Liver (tissue), 8 donors: ENCODE measurements at regions not wholly inside any gene's neighbourhood (a gene's known extent, or its start where the extent isn't known, plus 50 kb on each side); places are given as distances from the start of the nearest gene placed in this dataset.

Source experiments
- DNase-seq: peaks from one replicate; pipeline ENCODE4 v3.0.0-alpha.2; 2017; ENCODE audit warnings: low spot score
- H3K27ac ChIP-seq, 2 donors: one replicate each; pipeline ENCODE4 v1.7.0; 2013; ENCODE audit warnings: inconsistent platforms in 2 of 2, low read length in 2 of 2, control low read depth in 1 of 2, low read depth in 1 of 2, mild to moderate bottlenecking in 1 of 2
- H3K27me3 ChIP-seq, 4 donors: one replicate each; pipeline versions ENCODE4 v1.6.1 to v1.7.0; 2013; ENCODE audit warnings: low read length in 3 of 4, inconsistent platforms in 1 of 4, mild to moderate bottlenecking in 1 of 4, moderate library complexity in 1 of 4; ENCODE audit not compliant: control insufficient read depth in 4 of 4, insufficient read depth in 4 of 4
- H3K36me3 ChIP-seq, 4 donors: one replicate each; pipeline versions ENCODE4 v1.6.1 to v1.7.0; 2013; ENCODE audit warnings: low read length in 3 of 4, mild to moderate bottlenecking in 3 of 4, low read depth in 1 of 4, moderate library complexity in 1 of 4; ENCODE audit not compliant: control insufficient read depth in 4 of 4, insufficient read depth in 3 of 4
- H3K4me1 ChIP-seq, 4 donors: one replicate each; pipeline versions ENCODE4 v1.6.1 to v1.7.0; 2013; ENCODE audit warnings: low read length in 3 of 4, mild to moderate bottlenecking in 3 of 4, moderate library complexity in 1 of 4; ENCODE audit not compliant: control insufficient read depth in 4 of 4, insufficient read depth in 4 of 4
- H3K4me3 ChIP-seq, 3 donors: one replicate each; pipeline versions ENCODE4 v1.6.1 to v1.7.0; 2013; ENCODE audit warnings: low read length in 3 of 3, control low read depth in 1 of 3, low read depth in 1 of 3, mild to moderate bottlenecking in 1 of 3
- H3K9ac ChIP-seq, 2 donors: one replicate each; pipeline ENCODE4 v1.7.0; 2013; ENCODE audit warnings: low read length in 2 of 2, mild to moderate bottlenecking in 2 of 2, moderate library complexity in 2 of 2, control low read depth in 1 of 2, low read depth in 1 of 2
- H3K9me3 ChIP-seq, 4 donors: one replicate each; pipeline versions ENCODE4 v1.6.1 to v1.7.0; 2013; ENCODE audit warnings: low read length in 3 of 4; ENCODE audit not compliant: control insufficient read depth in 4 of 4
- EGR1 ChIP-seq, 2 donors: IDR thresholded peaks; 2 replicates each; pipeline ENCODE4 v1.6.1; 2016 to 2018; ENCODE audit warnings: antibody characterized with exemption in 2 of 2, low read depth in 2 of 2
- FOXA1 ChIP-seq: IDR thresholded peaks from 2 replicates; pipeline ENCODE4 v1.6.1; 2016; ENCODE audit warnings: antibody characterized with exemption
- FOXA2 ChIP-seq: IDR thresholded peaks from 2 replicates; pipeline ENCODE4 v1.6.1; 2016; ENCODE audit warnings: antibody characterized with exemption
- GABPA ChIP-seq, 2 donors: IDR thresholded peaks in 1 of 2; conservative IDR thresholded peaks in 1 of 2; 2 replicates each; pipeline ENCODE4 v1.6.1; 2016; ENCODE audit warnings: antibody characterized with exemption in 2 of 2, mild to moderate bottlenecking in 1 of 2, moderate library complexity in 1 of 2
- HNF4A ChIP-seq, 2 donors: conservative IDR thresholded peaks; 2 replicates each; pipeline ENCODE4 v1.6.1; 2016; ENCODE audit warnings: antibody characterized with exemption in 2 of 2, mild to moderate bottlenecking in 2 of 2
- HNF4G ChIP-seq: IDR thresholded peaks from 2 replicates; pipeline ENCODE4 v1.6.1; 2016; ENCODE audit warnings: antibody characterized with exemption
- JUND ChIP-seq, 2 donors: IDR thresholded peaks; 2 replicates each; pipeline ENCODE4 v1.6.1; 2016; ENCODE audit warnings: antibody characterized with exemption in 2 of 2
- NR2F2 ChIP-seq: IDR thresholded peaks from 2 replicates; pipeline ENCODE4 v1.6.1; 2016; ENCODE audit warnings: antibody characterized with exemption
- RAD21 ChIP-seq, 2 donors: IDR thresholded peaks; 2 replicates each; pipeline ENCODE4 v1.6.1; 2016; ENCODE audit warnings: antibody characterized with exemption in 2 of 2, mild to moderate bottlenecking in 2 of 2
- RXRA ChIP-seq, 2 donors: IDR thresholded peaks; 2 replicates each; pipeline ENCODE4 v1.6.1; 2017 to 2018; ENCODE audit warnings: antibody characterized with exemption in 2 of 2, mild to moderate bottlenecking in 1 of 2
- SP1 ChIP-seq: IDR thresholded peaks from 2 replicates; pipeline ENCODE4 v1.6.1; 2018; ENCODE audit warnings: antibody characterized with exemption, mild to moderate bottlenecking
- TAF1 ChIP-seq: conservative IDR thresholded peaks from 2 replicates; pipeline ENCODE4 v1.6.1; 2016; ENCODE audit warnings: antibody characterized with exemption, mild to moderate bottlenecking
- YY1 ChIP-seq: IDR thresholded peaks from 2 replicates; pipeline ENCODE4 v1.6.1; 2016; ENCODE audit warnings: antibody characterized with exemption, mild to moderate bottlenecking
- whole genome bisulfite sequencing: extraction: QIAGEN DNeasy Blood & Tissue Kit; methylation state at CpG from one replicate; pipeline ENCODE4 v1.1.7; 2013; 5-methylcytosine and 5-hydroxymethylcytosine counted together
- TF ChIP-seq, protein P1 (sequence below): IDR thresholded peaks from 2 replicates; pipeline ENCODE4 v1.6.1; 2016; ENCODE audit warnings: antibody characterized with exemption
- TF ChIP-seq, protein P2 (sequence below): IDR thresholded peaks from 2 replicates; pipeline ENCODE4 v1.6.1; 2016; ENCODE audit warnings: antibody characterized with exemption
- TF ChIP-seq, protein P3 (sequence below): fragments of 150-350 bp; IDR thresholded peaks from 2 replicates; pipeline ENCODE4 v1.5.1; 2017; ENCODE audit warnings: improper control_type of control experiment, low read depth, low read length; ENCODE audit not compliant: missing input control
- TF ChIP-seq, protein P4 (sequence below): IDR thresholded peaks from 2 replicates; pipeline ENCODE4 v1.6.1; 2016; ENCODE audit warnings: antibody characterized with exemption
- TF ChIP-seq, protein P5 (sequence below): IDR thresholded peaks from 2 replicates; pipeline ENCODE4 v1.6.1; 2016; ENCODE audit warnings: antibody characterized with exemption, mild to moderate bottlenecking
- donor health status: healthy.
- donor health status: healthy.
- donor health status: healthy.
- donor health status: healthy.
- donor health status: healthy.

DNA sequence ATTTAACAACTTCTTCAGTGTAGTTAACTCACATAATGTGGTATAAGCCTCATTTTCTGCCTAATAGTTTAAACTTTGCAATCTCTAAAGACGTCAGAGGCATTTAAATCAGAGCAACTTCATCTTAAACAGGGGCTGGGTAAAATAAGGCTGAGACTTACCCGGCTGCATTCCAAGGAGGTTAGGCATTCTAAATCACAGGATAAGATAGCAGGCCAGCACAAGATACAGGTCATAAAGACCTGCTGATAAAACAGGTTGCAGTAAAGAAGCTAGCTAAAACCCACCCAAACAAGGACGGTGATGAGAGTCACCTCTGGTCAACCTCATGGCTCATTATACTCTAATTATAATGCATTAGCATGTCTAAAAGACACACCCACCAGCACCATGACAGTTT, 115.6 kb upstream of the PKP2 start:
- no peak overlapping the region for H3K4me3 ChIP-seq
- no peaks in the 10 kb centered on the region for H3K4me1 ChIP-seq
- no peak overlapping the region for H3K9ac ChIP-seq
- no peak for TF ChIP-seq TAF1
- no peak for TF ChIP-seq NR2F2
- TF ChIP-seq FOXA2, result no peak
- TF ChIP-seq, protein P1, sequence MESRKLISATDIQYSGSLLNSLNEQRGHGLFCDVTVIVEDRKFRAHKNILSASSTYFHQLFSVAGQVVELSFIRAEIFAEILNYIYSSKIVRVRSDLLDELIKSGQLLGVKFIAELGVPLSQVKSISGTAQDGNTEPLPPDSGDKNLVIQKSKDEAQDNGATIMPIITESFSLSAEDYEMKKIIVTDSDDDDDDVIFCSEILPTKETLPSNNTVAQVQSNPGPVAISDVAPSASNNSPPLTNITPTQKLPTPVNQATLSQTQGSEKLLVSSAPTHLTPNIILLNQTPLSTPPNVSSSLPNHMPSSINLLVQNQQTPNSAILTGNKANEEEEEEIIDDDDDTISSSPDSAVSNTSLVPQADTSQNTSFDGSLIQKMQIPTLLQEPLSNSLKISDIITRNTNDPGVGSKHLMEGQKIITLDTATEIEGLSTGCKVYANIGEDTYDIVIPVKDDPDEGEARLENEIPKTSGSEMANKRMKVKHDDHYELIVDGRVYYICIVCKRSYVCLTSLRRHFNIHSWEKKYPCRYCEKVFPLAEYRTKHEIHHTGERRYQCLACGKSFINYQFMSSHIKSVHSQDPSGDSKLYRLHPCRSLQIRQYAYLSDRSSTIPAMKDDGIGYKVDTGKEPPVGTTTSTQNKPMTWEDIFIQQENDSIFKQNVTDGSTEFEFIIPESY, result no peak
- TF ChIP-seq HNF4G, result no peak
- H3K9me3 ChIP-seq, result peaks cover 0 to 3% (median 0%) of the 10 kb centered on the region in 4 donors
- DNase-seq, result no peak
- WGBS, result 9% methylated on average over 3 of the region's 3 CpGs
- H3K36me3 ChIP-seq, result no peaks in the 10 kb centered on the region
- H3K27me3 ChIP-seq, result no peaks in the 10 kb centered on the region
- H3K27ac ChIP-seq, result no peak overlapping the region

DNA sequence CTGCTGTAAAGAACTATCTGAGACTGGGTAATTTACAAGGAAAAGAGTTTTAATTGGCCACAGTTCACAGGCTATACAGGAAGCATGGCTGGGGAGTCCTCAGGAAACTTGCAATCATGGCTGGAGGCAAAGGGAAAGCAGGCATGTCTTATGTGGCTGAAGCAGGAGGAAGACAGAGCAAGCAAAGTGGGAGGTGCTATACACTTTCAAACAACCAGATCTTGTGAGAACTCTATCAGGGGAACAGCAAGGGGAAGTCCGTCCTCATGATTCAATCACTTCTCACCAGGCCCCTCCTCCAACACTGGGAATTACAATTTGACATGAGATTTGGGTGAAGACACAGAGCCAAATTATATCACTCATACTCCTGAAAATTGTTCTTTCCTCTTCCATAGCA, 109.5 kb upstream of the PKP2 start:
- Histone ChIP-seq H3K4me3 (no peak overlapping the region), H3K4me1 (no peaks in the 10 kb centered on the region), H3K27me3 (no peaks in the 10 kb centered on the region), H3K27ac (no peak overlapping the region), H3K36me3 (no peaks in the 10 kb centered on the region), H3K9me3 (no peaks in the 10 kb centered on the region), H3K9ac (no peak overlapping the region)
- TF ChIP-seq, protein P1, result no peak
- no peak for TF ChIP-seq NR2F2
- no peak for TF ChIP-seq YY1
- TF ChIP-seq, protein P2, sequence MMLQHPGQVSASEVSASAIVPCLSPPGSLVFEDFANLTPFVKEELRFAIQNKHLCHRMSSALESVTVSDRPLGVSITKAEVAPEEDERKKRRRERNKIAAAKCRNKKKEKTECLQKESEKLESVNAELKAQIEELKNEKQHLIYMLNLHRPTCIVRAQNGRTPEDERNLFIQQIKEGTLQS, result no peak
- TF ChIP-seq EGR1 (IDR thresholded peaks at IDR 0.05; ENCODE audit: low read depth in 2 of 2), result no peak
- no peak for TF ChIP-seq SP1
- TF ChIP-seq RXRA (IDR thresholded peaks at IDR 0.05), result no peak
- TF ChIP-seq JUND (IDR thresholded peaks at IDR 0.05), result no peak
- no peak for TF ChIP-seq FOXA2
- TF ChIP-seq TAF1, result no peak
- no peak for TF ChIP-seq FOXA1
- no peak for DNase-seq
- WGBS, result 51% methylated on average over 1 of the region's 1 CpG

DNA sequence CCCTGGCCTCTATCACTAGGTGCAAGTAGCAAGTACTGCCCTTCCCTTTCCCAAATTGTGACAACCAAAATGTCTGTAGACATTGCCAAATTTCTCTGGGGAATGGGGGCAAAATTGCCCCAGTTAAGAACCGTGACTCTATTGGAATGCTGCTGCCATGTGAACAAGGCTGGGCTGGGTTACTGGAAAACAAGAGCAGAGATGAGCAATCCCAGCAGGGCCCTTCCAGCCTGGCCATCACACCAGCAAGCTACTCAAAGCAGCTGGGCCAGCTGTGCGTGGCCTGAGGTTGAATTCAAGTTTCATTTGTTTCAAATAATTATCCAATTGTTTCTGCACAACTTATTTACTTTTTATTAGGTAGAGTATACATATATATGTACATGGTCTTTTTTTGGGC, 103.4 kb upstream of the PKP2 start:
- Histone ChIP-seq H3K27me3 (peaks cover 0 to 6% (median 0%) of the 10 kb centered on the region in 4 donors), H3K27ac (no peak overlapping the region), H3K36me3 (no peaks in the 10 kb centered on the region), H3K9ac (no peak overlapping the region), H3K4me3 (no peak overlapping the region), H3K4me1 (no peaks in the 10 kb centered on the region), H3K9me3 (no peaks in the 10 kb centered on the region)
- no peak for DNase-seq
- 63% methylated on average over 2 of the region's 2 CpGs for WGBS
- no peak for TF ChIP-seq EGR1 (IDR thresholded peaks at IDR 0.05; ENCODE audit: low read depth in 2 of 2)
- no peak for TF ChIP-seq HNF4G
- TF ChIP-seq GABPA (IDR thresholded peaks at IDR 0.05 in 1 of 2, conservative IDR thresholded peaks at IDR 0.05 in 1 of 2), result no peak
- no peak for TF ChIP-seq JUND (IDR thresholded peaks at IDR 0.05)
- TF ChIP-seq RXRA (IDR thresholded peaks at IDR 0.05), result no peak
- TF ChIP-seq TAF1, result no peak
- TF ChIP-seq, protein P3, sequence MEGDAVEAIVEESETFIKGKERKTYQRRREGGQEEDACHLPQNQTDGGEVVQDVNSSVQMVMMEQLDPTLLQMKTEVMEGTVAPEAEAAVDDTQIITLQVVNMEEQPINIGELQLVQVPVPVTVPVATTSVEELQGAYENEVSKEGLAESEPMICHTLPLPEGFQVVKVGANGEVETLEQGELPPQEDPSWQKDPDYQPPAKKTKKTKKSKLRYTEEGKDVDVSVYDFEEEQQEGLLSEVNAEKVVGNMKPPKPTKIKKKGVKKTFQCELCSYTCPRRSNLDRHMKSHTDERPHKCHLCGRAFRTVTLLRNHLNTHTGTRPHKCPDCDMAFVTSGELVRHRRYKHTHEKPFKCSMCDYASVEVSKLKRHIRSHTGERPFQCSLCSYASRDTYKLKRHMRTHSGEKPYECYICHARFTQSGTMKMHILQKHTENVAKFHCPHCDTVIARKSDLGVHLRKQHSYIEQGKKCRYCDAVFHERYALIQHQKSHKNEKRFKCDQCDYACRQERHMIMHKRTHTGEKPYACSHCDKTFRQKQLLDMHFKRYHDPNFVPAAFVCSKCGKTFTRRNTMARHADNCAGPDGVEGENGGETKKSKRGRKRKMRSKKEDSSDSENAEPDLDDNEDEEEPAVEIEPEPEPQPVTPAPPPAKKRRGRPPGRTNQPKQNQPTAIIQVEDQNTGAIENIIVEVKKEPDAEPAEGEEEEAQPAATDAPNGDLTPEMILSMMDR, result no peak
- no peak for TF ChIP-seq FOXA2
- TF ChIP-seq, protein P4, sequence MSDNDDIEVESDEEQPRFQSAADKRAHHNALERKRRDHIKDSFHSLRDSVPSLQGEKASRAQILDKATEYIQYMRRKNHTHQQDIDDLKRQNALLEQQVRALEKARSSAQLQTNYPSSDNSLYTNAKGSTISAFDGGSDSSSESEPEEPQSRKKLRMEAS, result no peak
- no peak for TF ChIP-seq SP1
- no peak for TF ChIP-seq YY1
- no peak for TF ChIP-seq HNF4A (conservative IDR thresholded peaks at IDR 0.05)
- TF ChIP-seq NR2F2, result no peak
- no peak for TF ChIP-seq FOXA1
- TF ChIP-seq, protein P2, result no peak
- TF ChIP-seq RAD21 (IDR thresholded peaks at IDR 0.05), result no peak
- TF ChIP-seq, protein P5, sequence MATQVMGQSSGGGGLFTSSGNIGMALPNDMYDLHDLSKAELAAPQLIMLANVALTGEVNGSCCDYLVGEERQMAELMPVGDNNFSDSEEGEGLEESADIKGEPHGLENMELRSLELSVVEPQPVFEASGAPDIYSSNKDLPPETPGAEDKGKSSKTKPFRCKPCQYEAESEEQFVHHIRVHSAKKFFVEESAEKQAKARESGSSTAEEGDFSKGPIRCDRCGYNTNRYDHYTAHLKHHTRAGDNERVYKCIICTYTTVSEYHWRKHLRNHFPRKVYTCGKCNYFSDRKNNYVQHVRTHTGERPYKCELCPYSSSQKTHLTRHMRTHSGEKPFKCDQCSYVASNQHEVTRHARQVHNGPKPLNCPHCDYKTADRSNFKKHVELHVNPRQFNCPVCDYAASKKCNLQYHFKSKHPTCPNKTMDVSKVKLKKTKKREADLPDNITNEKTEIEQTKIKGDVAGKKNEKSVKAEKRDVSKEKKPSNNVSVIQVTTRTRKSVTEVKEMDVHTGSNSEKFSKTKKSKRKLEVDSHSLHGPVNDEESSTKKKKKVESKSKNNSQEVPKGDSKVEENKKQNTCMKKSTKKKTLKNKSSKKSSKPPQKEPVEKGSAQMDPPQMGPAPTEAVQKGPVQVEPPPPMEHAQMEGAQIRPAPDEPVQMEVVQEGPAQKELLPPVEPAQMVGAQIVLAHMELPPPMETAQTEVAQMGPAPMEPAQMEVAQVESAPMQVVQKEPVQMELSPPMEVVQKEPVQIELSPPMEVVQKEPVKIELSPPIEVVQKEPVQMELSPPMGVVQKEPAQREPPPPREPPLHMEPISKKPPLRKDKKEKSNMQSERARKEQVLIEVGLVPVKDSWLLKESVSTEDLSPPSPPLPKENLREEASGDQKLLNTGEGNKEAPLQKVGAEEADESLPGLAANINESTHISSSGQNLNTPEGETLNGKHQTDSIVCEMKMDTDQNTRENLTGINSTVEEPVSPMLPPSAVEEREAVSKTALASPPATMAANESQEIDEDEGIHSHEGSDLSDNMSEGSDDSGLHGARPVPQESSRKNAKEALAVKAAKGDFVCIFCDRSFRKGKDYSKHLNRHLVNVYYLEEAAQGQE, result no peak
